Endothelial cell of umbilical vein (primary cell): ENCODE measurements at regions not wholly inside any gene's neighbourhood (a gene's known extent, or its start where the extent isn't known, plus 50 kb on each side); places are given as distances from the start of the nearest gene placed in this dataset.

ENCODE experiments used
- BruUV-seq: library from RNA; stranded (reverse); fragments of 400-500 nt; replicated peaks from 2 replicates; lab custom pipeline; 2021; lab: Mats Ljungman, UMichigan
- CTCF ChIA-PET: fragments of 300-600, 350-600 bp; sonication (Branson Sonifier 250); formaldehyde crosslinking; loops from one replicate; lab custom pipeline; 2021; ENCODE audit warnings: antibody characterized with exemption, inconsistent platforms; lab: Charles Lee
- POLR2A ChIA-PET: fragments of 300-600, 350-600 bp; sonication (Branson Sonifier 250); formaldehyde crosslinking; loops from one replicate; lab custom pipeline; 2021; ENCODE audit warnings: antibody characterized with exemption, inconsistent platforms; lab: Charles Lee
- DNase-seq: peaks from one replicate; pipeline ENCODE4 v3.0.0-alpha.2; 2011; ENCODE audit warnings: low read depth, low spot score
- FAIRE-seq: peaks from 2 replicates; lab custom pipeline; 2011; peaks lifted over from hg19 to GRCh38; lab: Jason Lieb, UNC
- H2AFZ ChIP-seq: 2 replicates; pipeline ENCODE4 v1.6.0; 2012; ENCODE audit warnings: low read depth, low read length, control low read depth, inconsistent platforms
- H3K27ac ChIP-seq: 2 replicates; pipeline ENCODE4 v1.5.1; 2011; ENCODE audit warnings: low read depth, mild to moderate bottlenecking, control low read depth, low read length, moderate library complexity; ENCODE audit not compliant: insufficient read depth
- H3K27me3 ChIP-seq, 2 experiments: 2 replicates each; pipeline versions ENCODE4 v1.6.0 to v1.6.1; 2011; ENCODE audit warnings: low read length in 2 of 2, mixed read lengths in 1 of 2; ENCODE audit not compliant: control insufficient read depth in 2 of 2, insufficient read depth in 2 of 2
- H3K36me3 ChIP-seq, 2 experiments: 2 replicates in 1 of 2; 3 replicates in 1 of 2; pipeline ENCODE4 v1.5.1; 2011; ENCODE audit warnings: low read length in 2 of 2, mild to moderate bottlenecking in 1 of 2, moderate library complexity in 1 of 2; ENCODE audit not compliant: control insufficient read depth in 2 of 2, insufficient read depth in 2 of 2; ENCODE audit errors: extremely low read depth in 1 of 2
- H3K4me1 ChIP-seq: 3 replicates; pipeline ENCODE4 v1.5.1; 2011; ENCODE audit warnings: mild to moderate bottlenecking, low read length; ENCODE audit not compliant: control insufficient read depth, insufficient read depth; ENCODE audit errors: extremely low read depth
- H3K4me2 ChIP-seq: 2 replicates; pipeline ENCODE4 v1.6.1; 2011; ENCODE audit warnings: low read length, control low read depth, mixed read lengths; ENCODE audit not compliant: insufficient read depth
- H3K4me3 ChIP-seq, 3 experiments: fragments of 200-600 bp in 1 of 3; sonication (generic), shearing (Covaris generic) in 1 of 3; replicated peaks in 1 of 3; 2 replicates each; pipeline ENCODE4 v1.5.1; 2011 to 2016; ENCODE audit warnings: control low read depth in 3 of 3, low read length in 3 of 3, mild to moderate bottlenecking in 2 of 3, inconsistent platforms in 1 of 3, low read depth in 1 of 3, moderate library complexity in 1 of 3; ENCODE audit not compliant: insufficient read depth in 1 of 3
- H3K79me2 ChIP-seq: 2 replicates; pipeline ENCODE4 v1.6.0; 2012; ENCODE audit warnings: low read length, inconsistent platforms; ENCODE audit not compliant: control insufficient read depth, insufficient read depth
- H3K9ac ChIP-seq: replicated peaks from 2 replicates; pipeline ENCODE3; 2011; ENCODE audit warnings: low read length, control low read depth; ENCODE audit not compliant: insufficient read depth; ENCODE audit errors: extremely low read depth
- H3K9me1 ChIP-seq: replicated peaks from 3 replicates; pipeline ENCODE4 v1.6.0; 2011; ENCODE audit warnings: mild to moderate bottlenecking, low read length; ENCODE audit not compliant: control insufficient read depth, insufficient read depth; ENCODE audit errors: extremely low read depth
- H3K9me3 ChIP-seq: replicated peaks from 2 replicates; pipeline ENCODE4 v1.5.1; 2012; ENCODE audit warnings: low read length, inconsistent platforms; ENCODE audit not compliant: control insufficient read depth, insufficient read depth
- H4K20me1 ChIP-seq: replicated peaks from 2 replicates; pipeline ENCODE3; 2011; ENCODE audit warnings: mild to moderate bottlenecking, low read length; ENCODE audit not compliant: control insufficient read depth, insufficient read depth; ENCODE audit errors: extremely low read depth
- EZH2 ChIP-seq: IDR thresholded peaks from 2 replicates; pipeline ENCODE4 v1.6.1; 2012; ENCODE audit warnings: borderline replicate concordance, low read depth, mild to moderate bottlenecking, moderate library complexity, low read length, inconsistent platforms; ENCODE audit not compliant: severe bottlenecking
- FOS ChIP-seq: IDR thresholded peaks from 2 replicates; pipeline ENCODE4 v1.6.1; 2011; ENCODE audit warnings: mild to moderate bottlenecking, low read length, moderate library complexity, borderline replicate concordance; ENCODE audit not compliant: insufficient read depth
- GATA2 ChIP-seq: IDR thresholded peaks from 2 replicates; pipeline ENCODE4 v1.7.0; 2011; ENCODE audit warnings: low read depth, mild to moderate bottlenecking, moderate library complexity, mixed read lengths, low read length; ENCODE audit not compliant: insufficient read length, insufficient read depth
- JUN ChIP-seq: IDR thresholded peaks from 2 replicates; pipeline ENCODE4 v1.6.1; 2011; ENCODE audit warnings: borderline replicate concordance, low read depth; ENCODE audit not compliant: insufficient read length, insufficient read depth
- MYC ChIP-seq: IDR thresholded peaks from one replicate; pipeline ENCODE4 v1.6.1; 2011; ENCODE audit warnings: mild to moderate bottlenecking, low read depth, low read length
- POLR2A ChIP-seq: IDR thresholded peaks from 2 replicates; pipeline ENCODE4 v1.6.1; 2012; ENCODE audit warnings: low read depth, mild to moderate bottlenecking, control low read depth, low read length
- POLR2AphosphoS5 ChIP-seq: IDR thresholded peaks from 2 replicates; pipeline ENCODE4 v1.6.1; 2012; ENCODE audit warnings: low read depth, mild to moderate bottlenecking, control low read depth, low read length, moderate library complexity; ENCODE audit not compliant: insufficient read depth
- dilution Hi-C: fragments of 300-500 bp; cut with MboI; formaldehyde crosslinking; loops from one replicate; pipeline ENCODE4 v1.15.0; 2019; ENCODE audit warnings: low sequenced_read_pairs; ENCODE audit not compliant: extremely low pct_ligation_motif_present
- intact Hi-C: fragments of 100-400 bp; cut with micrococcal nuclease; formaldehyde crosslinking; loops from one replicate; pipeline ENCODE4 v1.10.0; 2022
- TF ChIP-seq, protein P1 (sequence below): IDR thresholded peaks from 2 replicates; pipeline ENCODE4 v1.6.1; 2011; ENCODE audit not compliant: insufficient read depth, insufficient read length
- TF ChIP-seq, protein P2 (sequence below), 2 donors: IDR thresholded peaks; 1 replicate in 1 of 2; 2 replicates in 1 of 2; pipeline ENCODE4 v1.5.1; 2011; ENCODE audit warnings: low read length in 2 of 2, mild to moderate bottlenecking in 2 of 2, moderate library complexity in 2 of 2, control low read depth in 1 of 2, inconsistent platforms in 1 of 2, low read depth in 1 of 2; ENCODE audit not compliant: insufficient read depth in 1 of 2; ENCODE audit errors: extremely low read depth in 1 of 2

DNA sequence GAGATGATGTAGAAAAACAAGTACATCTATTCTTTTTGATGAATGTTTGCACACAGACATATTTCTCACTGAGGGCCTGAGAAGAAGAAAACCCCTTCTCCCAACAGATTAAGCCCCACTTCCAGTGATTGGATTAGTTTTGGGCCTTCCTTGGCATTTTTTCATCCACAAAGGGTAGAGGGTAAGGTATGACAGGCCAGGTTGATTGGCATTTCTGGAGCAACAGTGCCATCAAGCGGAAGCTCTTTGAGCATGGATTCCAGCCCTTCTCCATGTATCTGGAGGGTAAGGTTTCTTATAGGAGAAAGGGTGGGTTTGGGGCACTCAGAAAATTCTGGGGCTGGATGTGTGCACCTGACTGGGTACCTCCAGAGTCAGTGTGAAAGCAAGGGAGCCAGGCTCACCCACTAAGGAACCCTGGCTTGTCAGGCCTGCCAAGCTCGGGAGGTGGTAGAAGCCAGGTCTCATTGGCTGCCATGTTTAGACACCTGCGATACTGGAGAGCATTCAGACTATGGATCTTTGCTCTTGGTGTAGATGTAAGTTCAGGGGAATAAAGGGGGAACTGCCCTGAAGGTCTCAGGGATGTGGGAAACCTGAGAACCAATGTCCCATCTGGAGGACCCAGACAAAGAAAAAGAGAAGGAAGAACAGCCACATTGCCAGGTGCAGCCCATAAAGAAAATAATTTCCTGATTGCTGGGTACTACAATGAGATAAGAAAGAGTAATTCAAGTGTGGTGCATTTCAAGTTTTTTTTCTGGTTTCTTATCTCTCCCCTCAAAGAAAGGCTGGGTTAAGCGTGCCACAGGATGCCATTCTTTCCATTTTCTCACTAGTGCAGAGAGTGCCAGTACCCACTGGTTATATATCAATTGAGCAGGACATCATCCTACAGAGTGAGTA, 222.3 kb upstream of the AGTR2 start:
- intact Hi-C loops (no loop called here), dilution Hi-C loops (no loop called here)
- ChIA-PET CTCF (no interaction called here), POLR2A (no interaction called here)
- H2AFZ ChIP-seq: no peak overlapping the region
- no peaks in the 10 kb centered on the region for H3K36me3 ChIP-seq
- no peaks in the 10 kb centered on the region for H4K20me1 ChIP-seq
- no peaks in the 10 kb centered on the region for H3K9me1 ChIP-seq
- no peak overlapping the region for H3K27ac ChIP-seq
- H3K4me2 ChIP-seq: no peak overlapping the region
- no peaks in the 10 kb centered on the region for H3K79me2 ChIP-seq
- H3K9ac ChIP-seq: no peak overlapping the region
- no peaks in the 10 kb centered on the region for H3K27me3 ChIP-seq
- DNase-seq (no peak), FAIRE-seq (no peak)
- no peak overlapping the region for H3K4me3 ChIP-seq
- TF ChIP-seq JUN (no peak), FOS (no peak), POLR2A (no peak), GATA2 (no peak), POLR2AphosphoS5 (no peak), EZH2 (no peak), MYC (no peak)
- TF ChIP-seq, protein P1, sequence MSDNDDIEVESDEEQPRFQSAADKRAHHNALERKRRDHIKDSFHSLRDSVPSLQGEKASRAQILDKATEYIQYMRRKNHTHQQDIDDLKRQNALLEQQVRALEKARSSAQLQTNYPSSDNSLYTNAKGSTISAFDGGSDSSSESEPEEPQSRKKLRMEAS: no peak
- TF ChIP-seq, protein P2, sequence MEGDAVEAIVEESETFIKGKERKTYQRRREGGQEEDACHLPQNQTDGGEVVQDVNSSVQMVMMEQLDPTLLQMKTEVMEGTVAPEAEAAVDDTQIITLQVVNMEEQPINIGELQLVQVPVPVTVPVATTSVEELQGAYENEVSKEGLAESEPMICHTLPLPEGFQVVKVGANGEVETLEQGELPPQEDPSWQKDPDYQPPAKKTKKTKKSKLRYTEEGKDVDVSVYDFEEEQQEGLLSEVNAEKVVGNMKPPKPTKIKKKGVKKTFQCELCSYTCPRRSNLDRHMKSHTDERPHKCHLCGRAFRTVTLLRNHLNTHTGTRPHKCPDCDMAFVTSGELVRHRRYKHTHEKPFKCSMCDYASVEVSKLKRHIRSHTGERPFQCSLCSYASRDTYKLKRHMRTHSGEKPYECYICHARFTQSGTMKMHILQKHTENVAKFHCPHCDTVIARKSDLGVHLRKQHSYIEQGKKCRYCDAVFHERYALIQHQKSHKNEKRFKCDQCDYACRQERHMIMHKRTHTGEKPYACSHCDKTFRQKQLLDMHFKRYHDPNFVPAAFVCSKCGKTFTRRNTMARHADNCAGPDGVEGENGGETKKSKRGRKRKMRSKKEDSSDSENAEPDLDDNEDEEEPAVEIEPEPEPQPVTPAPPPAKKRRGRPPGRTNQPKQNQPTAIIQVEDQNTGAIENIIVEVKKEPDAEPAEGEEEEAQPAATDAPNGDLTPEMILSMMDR (IDR thresholded peaks at IDR 0.05; ENCODE audit: extremely low read depth in 1 of 2, insufficient read depth in 1 of 2, low read depth in 1 of 2, low read length in 2 of 2): no peak
- H3K4me1 ChIP-seq: no peaks in the 10 kb centered on the region
- no peaks in the 10 kb centered on the region for H3K9me3 ChIP-seq
- no TSS peak for BruUV-seq
